GM18861 (cell line): ENCODE measurements at regions not wholly inside any gene's neighbourhood (a gene's known extent, or its start where the extent isn't known, plus 50 kb on each side); places are given as distances from the start of the nearest gene placed in this dataset.
"Not testable (repeated sequence)": the region's sequence is repeated elsewhere in the genome, so short reads cannot be mapped to it uniquely, and the experiment has no call there.

Experiments
- ATAC-seq: cut with Tn5 transposase; IDR thresholded peaks from one replicate; pipeline ENCODE4 v1.9.1; 2021; ENCODE audit not compliant: unreplicated experiment

DNA sequence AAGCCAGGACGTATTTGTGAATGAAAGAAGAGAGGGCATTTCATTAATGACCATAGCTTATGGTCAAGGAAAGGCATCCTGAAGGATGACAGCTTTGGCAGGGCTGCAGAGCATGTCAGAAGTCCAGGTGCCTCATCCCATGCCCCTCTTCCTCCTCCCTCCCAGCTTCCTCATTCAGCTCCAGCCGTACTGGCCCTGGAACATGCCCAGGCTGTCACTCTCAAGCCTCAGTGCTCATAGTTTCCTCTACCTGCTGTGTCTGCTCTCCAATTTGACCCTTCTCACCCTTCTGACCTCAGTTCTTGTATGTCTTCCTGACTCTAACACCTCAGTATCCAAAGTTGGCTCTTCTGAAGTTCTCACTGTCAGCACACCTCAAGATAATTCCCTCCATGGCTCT lies 695.8 kb upstream of the HS6ST1 start:
- no peak for ATAC-seq

DNA sequence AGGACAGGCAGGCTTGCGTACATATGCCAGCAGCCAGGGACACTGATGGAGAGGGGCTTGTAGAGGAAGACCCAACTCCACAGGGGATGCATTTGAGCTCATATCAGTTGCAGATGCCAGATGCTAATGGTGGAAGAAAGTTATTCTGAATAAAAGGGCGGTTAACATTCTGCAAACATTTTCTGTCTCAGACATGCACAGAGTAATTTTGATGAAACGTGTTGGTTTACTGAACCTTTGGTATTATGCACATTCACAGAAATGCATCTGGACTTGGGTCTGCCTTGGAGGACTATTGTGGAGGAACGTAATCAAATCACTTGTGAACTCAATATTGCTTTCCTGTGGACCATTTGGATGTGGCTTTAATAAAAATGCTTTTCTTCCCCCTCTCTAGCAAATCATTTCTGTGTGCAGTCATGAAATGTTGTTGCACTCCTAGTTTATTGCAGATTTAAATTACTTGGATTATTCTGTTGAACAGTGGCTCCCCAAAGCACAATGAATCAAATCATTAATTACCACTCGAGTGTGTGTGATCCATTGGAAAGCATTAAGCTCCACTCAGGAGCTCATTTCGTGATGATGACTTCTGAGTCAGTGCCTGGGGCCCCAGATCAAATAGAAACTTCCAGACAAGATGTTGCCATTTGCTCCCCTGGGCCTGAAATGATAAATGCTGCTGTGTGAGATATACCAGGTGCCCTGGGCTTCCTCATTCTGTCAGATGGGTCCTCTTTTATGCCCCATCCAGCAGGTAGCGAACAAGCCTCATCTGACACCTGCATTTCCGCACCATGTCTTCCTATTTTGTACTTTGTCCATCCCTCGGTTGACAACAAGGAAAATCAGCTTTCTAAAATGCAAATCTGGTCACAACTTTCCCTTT lies 697.0 kb upstream of the HS6ST1 start:
- ATAC-seq: no peak

DNA sequence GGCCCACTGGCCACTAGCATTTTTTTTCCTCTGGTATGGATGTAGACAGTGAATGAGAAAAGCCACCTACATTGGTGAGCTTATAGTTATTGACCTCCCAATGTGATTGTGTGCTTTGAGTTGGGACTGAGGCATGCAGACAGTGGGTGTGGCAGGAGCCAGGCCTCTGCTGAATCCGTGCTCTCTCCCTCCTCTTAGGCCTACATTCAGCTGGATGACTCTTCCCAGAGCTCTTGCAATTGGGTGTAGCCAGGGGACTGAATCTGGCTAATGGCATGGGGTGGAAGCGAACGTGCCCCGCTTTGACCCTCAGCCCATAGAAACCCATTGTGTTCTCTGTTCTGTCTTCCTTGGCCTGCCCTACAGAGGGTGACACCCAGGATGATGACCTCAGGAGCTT lies 698.3 kb upstream of the HS6ST1 start:
- ATAC-seq: no peak

DNA sequence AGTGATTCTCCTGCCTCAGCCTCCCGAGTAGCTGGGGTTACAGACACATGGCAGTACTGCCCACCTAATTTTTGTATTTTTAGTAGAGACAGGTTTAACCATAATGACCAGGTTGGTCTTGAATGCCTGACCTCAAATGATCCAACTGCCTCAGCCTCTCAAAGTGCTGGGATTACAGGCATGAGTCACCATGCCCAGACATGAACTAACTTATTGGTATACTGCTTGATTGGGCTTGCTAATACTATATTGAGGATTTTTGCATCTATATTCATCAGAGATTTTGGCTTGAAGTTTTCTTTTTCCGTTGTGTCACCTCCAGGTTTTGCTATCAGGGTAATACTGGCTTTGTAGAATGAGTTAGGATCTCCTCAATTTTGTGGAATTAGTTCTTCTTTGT lies 706.1 kb upstream of the HS6ST1 start:
- no peak for ATAC-seq

DNA sequence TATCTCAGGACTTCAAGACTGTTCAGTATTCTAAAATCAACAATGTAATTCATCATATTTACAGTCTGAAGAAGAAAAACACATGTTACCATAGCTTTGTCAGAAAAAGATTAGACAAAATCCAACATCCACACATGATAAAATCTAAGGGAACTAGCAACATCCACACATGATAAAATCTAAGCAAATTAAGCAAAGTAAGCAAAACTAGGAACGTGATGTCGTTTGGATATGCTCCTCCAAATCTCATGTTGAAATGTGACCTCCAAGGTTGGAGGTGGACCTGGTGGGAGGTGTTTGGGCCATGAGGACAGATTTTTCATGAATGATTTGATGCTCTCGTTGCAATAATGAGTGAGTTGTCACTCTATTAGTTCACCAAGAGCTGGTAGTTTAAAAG lies 717.3 kb upstream of the HS6ST1 start:
- no peak for ATAC-seq

DNA sequence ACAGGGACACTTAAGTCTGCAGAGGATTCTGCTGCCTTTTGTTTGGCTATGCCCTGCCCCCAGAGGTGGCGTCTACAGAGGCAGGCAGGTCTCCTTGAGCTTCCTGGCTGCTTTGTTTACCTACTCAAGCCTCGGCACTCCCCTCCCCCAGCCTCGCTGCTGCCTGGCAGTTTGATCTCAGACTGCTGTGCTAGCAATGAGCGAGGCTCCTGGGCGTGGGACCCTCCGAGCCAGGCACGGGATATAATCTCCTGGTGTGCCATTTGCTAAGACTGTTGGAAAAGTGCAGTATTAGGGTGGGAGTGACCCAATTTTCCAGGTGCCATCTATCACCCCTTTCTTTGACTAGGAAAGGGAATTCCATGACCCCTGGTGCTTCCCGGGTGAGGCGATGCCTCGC lies 725.0 kb upstream of the HS6ST1 start:
- not testable (repeated sequence) for ATAC-seq

DNA sequence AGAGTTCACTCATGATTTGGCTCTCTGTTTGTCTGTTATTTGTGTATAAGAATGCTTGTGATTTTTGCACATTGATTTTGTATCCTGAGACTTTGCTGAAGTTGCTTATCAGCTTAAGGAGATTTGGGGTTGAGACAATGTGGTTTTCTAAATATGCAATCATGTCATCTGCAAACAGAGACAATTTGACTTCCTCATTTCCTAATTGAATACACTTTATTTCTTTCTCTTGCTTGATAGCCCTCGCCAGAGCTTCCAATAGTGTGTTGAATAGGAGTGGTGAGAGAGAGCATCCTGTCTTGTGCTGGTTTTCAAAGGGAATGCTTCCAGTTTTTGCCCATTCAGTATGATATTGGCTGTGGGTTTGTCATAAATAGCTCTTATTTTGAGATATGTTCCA lies 727.8 kb upstream of the HS6ST1 start:
- not testable (repeated sequence) for ATAC-seq

DNA sequence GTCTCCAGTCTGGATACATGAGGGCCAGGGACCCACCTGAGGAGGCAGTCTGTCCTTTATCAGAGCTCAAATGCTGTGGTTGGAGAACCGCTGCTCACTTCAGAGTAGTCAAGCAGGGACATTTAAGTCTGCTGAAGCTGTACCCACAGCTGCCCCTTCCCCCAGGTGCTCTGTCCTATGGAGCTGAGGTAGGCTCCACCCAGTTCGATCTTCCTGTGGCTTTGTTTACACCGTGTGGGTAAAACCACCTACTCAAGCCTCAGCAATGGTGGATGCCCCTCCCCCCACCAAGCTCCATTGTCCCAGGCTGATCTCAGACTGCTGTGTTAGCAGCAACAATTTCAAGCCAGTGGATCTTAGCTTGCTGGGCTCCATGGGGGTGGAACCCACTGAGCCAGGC lies 731.4 kb upstream of the HS6ST1 start:
- no peak for ATAC-seq

DNA sequence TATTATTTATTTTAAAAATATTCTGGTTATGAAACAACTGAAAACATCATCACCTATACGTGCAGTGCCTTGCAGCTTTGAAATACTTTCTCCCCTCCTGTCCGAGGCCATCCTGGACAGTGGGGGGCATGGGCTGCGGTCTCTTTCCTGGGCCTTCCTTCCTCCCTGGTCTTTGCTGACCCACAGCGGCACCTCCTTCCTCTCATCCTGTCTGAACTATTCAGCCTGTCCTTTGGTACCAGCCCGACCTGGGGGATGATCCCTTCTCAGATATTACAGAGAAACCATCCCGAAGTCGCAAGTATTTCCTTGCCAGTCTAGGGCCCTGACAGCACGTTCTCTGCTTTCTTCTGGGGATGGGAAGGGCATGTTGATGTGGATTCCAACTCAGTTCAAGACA lies 736.6 kb upstream of the HS6ST1 start:
- ATAC-seq: no peak

DNA sequence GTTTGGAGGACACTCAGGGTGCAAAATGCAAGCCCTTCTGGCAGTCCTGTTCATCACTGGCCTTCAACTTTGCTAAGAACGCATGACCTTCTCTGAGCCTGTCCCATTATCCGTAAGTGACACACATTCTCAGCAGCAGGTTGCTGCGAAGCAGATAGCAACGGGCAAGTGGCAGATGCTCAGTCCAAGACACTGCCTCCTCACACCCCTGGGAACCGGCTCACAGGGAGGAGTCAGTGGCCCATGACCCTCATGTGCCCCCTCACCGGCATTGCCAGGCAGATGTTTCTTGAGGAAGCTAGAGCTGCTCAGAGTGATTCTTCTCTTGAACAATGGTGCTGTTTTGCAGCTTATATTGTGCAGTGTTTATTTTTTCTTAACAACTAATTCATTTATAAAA lies 737.2 kb upstream of the HS6ST1 start:
- ATAC-seq: no peak

DNA sequence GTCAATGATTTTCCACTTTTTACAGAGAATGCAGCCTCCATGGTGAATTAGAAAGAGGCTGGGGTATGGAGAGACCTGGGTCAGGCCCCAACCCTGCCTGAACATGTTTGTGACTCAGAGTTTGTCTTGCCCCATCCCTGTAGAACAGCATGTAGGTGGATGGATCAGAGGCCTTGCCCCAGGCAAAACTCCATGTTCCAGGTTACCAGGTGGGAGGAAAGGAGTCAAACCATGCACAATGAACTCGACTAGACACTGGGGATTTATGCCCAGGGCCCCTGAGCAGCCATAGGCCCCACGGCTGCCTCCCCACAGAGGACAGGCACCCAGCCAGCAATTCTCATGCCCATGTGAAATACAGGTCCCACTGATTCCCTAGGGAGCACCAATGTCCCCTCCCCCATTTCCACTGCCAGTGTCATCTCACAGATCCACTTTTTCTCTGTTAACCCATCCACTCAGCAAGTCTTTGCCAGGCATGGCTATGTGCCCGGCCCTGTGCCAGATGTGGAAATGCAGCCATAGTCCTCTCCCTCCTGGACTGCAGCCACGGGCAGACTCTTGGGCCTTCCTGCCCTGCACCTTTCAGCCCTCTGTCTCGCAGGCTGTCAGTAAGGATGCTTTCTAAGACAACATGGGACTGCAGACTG lies 737.8 kb upstream of the HS6ST1 start:
- ATAC-seq: no peak

DNA sequence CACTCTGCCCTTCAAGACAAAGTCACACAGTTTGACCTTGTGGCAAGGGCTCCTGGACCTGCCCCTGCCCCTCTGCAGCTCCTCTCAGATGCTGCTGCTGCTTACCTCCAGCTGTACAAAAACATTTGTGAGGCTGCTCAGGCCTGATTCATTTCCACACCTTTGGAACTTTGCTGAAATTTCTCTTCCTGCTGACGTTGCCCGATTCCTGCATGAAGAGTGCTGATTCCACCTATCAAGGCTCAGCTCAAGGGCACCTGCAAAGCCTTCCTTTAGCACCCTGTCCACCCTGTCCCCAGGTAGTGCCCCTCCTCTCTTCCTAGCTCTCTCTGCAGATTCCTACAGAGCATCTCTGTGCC lies 738.3 kb upstream of the HS6ST1 start:
- ATAC-seq: no peak

DNA sequence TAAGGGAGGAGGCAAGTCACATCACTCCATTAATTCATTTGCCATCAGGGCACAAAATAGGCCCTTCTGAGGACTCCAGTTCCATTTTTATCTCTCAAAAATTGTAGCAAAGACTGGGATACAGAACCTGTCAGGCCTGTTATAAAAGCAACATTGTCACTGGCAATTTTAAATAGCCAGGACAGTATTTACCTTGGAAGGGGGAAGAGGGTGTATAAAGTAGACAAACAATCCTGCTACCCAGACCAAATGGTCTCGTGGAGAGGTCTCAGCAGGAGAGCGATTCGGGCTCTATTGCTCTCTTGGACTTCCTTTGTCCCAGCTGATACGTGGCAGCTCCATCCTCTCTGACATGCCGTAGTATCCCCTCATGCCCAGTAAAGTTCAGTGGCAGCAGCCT lies 740.3 kb upstream of the HS6ST1 start:
- no peak for ATAC-seq

DNA sequence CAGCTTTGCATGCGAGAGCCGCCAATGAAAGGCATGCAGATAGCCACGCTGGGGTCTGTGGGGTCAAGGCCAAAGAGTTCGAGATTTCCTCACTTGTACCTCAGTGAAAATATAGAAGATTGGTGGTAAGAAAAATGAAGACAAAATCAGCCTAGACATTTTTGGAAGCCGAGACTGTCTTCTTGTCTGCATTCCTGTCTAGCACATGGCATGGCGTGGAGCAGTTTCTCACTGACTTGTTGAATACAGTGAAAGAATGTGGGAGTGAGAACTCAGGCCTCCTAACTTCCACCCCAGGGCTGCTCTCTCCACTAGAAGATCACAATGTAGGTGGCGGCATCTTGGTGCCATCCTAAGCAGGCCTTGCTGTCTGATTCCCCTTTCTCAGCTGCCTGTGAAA lies 740.8 kb upstream of the HS6ST1 start:
- ATAC-seq: no peak

DNA sequence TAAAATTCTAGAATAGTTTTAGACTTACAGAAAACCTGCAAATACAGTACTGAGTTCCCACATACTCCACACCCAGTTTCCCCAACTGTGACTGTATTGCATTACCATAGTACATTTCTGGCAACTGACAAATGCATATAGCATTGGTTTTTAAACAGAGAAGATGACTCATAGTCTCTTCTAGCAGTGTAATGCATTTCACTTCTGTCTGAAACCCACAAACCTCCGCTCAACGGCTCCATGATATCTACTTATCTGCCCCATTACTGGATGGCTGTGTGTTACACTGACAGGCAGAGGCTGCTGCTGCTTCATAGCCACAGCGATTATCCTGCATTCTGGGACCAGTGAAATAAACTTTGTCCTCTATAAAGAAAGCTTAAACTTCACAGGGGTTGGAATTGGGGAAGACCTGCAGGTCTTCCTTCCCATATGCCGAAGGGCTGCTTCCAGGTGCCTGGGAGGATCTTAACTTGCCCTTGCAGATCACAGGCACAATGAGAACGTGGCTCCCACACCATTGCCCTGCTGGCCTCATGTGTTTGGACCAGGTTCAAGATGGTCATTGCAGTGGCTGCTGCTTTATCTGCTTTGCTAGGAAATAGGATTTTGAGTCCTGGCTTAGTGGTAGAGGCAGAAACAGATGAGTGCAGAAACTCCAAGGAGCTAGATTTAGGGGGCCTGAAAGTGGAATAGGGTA lies 742.6 kb upstream of the HS6ST1 start:
- ATAC-seq: no peak

DNA sequence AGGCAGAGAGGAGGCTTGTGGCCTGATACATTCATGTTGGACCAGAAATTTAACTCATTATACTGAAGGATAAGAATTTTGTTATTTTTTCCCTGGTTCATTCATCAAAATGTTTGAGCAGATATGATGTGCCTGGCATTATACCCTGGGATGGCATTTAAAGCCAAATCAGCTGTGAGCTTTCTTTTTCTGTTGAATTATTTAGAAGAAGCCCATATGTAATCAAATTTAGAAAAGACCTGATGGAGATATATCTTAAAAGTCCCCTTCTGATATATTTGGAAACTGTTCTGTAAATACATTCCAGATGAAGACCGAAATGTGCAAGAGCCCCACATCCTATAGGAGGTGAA lies 743.1 kb upstream of the HS6ST1 start:
- no peak for ATAC-seq

DNA sequence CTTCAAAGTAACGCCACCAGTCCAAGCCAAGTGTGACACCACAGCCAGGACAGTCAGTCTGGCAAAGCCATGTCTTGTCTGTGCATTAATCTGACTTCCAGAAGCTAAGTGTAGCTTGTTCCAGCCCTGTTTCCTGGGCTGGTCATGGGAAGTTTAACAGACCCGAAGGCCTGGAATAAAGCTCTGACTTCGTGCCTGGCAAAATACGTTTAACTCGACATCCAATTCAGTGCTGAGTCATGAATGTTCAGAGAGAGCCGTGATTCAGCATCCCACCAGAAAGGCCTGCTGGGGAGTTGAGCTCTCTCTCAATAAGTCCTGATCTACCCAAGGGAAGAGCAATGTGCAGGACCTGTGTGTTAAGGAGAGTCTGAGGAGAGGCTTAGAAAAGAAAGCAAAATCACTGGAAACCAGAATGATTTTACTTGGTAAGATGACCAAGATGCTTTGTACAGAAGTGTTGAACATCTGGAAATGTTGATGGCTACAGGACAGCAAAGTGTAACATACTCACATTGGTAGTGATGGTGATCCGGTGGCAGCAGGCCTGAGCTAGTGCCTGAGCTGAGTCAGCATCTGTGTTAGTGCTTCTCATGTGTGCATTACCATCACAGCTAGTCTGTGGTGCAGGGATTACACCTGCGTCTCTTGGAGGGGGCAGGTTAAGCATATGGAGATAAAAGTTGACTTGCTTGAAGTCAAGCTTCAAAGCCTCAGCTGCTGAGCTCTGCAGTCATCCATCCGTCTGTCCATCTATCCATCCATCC lies 743.7 kb upstream of the HS6ST1 start:
- ATAC-seq: no peak

DNA sequence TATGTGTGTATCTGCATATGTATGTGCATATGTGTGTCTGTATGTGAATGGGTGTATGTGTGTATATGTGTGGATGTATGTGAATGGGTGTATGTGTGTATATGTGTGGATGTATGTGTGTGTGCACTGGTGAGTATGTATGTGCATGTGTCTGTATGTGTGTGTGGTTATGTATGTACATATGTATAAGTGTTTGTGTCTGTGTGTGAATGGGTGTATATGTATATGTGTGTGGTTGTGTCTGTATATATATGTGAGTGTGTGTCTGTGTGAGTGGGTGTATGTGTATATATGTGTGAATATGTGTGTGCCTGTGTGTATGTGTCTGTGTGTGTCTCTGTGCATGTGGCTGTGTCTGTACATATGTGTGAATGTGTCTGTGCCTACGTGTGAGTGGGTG lies 748.4 kb upstream of the HS6ST1 start:
- ATAC-seq: no peak

DNA sequence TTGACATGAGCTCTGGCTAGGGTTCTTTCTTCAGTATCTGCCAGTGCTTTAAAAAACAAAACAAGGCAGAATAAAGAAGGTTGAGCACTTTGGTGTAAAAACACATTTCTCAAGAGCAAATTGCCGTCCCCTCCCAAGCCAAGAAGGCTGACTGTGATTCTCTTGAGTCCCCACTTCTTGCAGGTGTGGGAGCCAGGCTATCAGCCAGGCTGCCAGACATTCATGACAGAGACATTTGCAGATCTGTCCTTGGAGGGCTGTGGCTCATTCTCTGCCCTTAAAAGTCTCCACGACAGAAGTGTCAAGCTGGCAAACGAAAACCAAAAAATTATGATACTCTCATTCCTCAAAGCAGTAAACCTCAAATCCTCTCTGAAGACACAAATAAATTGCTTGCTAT lies 749.3 kb upstream of the HS6ST1 start:
- no peak for ATAC-seq

DNA sequence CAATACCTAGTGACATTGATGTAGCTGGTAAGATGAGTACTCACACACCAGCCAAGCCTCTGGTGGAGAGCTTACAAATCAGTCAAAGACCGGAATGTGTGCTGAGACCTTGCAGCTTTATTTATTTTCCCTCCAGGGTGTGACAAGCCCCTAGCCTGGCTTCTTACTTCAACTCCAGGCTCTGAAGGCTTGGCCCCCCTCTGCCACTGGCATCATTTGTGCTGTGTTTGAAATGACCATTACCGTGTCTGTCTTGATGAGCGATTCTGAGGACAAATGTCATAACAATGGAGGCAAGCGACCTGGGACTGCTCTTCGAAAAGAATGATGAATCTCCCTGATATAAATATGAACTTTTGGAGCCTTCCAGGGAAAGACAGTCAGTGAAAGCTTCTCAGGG lies 749.9 kb upstream of the HS6ST1 start:
- no peak for ATAC-seq

DNA sequence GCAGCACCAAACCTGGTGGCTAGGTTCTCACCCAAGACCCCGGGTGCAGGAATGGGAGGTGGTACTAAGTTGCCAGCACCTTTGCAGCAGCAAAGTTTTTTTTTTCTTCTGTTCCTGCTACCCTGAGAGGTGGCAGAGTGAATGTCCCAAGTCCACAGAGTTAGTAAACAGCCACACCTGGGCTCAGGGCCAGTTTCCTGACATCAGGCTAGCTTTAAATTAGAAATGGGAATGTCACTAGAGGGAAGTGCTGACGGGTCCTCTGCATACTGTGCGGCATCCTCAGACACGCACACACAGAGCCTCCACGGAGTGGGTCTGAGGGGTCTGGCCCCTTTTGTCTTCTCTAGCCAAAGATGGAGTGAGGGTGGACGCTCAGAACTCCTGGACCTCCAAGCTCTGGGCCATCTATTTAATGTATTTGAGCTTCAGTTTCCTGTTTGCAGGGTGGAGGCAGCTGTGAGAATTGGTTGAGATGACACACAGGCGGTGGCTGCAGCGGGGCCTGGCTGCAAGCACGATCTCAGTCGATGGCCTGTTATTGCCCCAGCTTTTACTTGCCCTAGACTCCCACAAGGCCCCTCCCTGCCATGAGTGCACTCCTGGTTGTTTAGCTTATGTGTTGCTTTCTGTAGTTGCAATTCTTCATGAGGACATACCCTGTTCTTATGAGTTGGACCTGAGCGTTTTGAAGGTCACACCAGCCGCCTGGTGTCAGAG lies 751.4 kb upstream of the HS6ST1 start:
- ATAC-seq: no peak
